HG03097 (cell line): ENCODE measurements at regions not wholly inside any gene's neighbourhood (a gene's known extent, or its start where the extent isn't known, plus 50 kb on each side); places are given as distances from the start of the nearest gene placed in this dataset.
"Not testable (repeated sequence)": the region's sequence is repeated elsewhere in the genome, so short reads cannot be mapped to it uniquely, and the experiment has no call there.

ENCODE experiments used
- ATAC-seq: cut with Tn5 transposase; IDR thresholded peaks from one replicate; pipeline ENCODE4 v1.9.1; 2021; ENCODE audit not compliant: unreplicated experiment, low FRiP score

- ATAC-seq: no peak
Observed at GRCh38 chr14:51568366-51568765, 83.3 kb upstream of the FRMD6 start.

- ATAC-seq: no peak
Observed at GRCh38 chr14:51573607-51574006, 78.1 kb upstream of the FRMD6 start.

- no peak for ATAC-seq
Observed at GRCh38 chr14:51574009-51574408, 77.7 kb upstream of the FRMD6 start.

- no peak for ATAC-seq
Observed at GRCh38 chr14:51575349-51576116, 76.2 kb upstream of the FRMD6 start.

GRCh38 chr14:51576117-51576430 is 75.6 kb upstream of the FRMD6 start:
- ATAC-seq: no peak

GRCh38 chr14:51576879-51577278 is 74.8 kb upstream of the FRMD6 start:
- no peak for ATAC-seq

GRCh38 chr14:51578853-51579252 is 72.9 kb upstream of the FRMD6 start:
- ATAC-seq: no peak

GRCh38 chr14:51581017-51581881 is 70.5 kb upstream of the FRMD6 start:
- no peak for ATAC-seq

- ATAC-seq: no peak
Observed at GRCh38 chr14:51582437-51582836, 69.3 kb upstream of the FRMD6 start.

- ATAC-seq: no peak
Observed at GRCh38 chr14:51585055-51585454, 66.7 kb upstream of the FRMD6 start.

GRCh38 chr14:51592836-51593235 is 58.9 kb upstream of the FRMD6 start:
- ATAC-seq: no peak

- no peak for ATAC-seq
Observed at GRCh38 chr14:51593397-51593796, 58.3 kb upstream of the FRMD6 start.

- no peak for ATAC-seq
Observed at GRCh38 chr14:51595881-51596455, 55.7 kb upstream of the FRMD6 start.

- no peak for ATAC-seq
Observed at GRCh38 chr14:51596488-51597117, 55.1 kb upstream of the FRMD6 start.

GRCh38 chr14:51597261-51598001 is 54.3 kb upstream of the FRMD6 start:
- no peak for ATAC-seq

GRCh38 chr14:51598924-51599600 is 52.6 kb upstream of the FRMD6 start:
- not testable (repeated sequence) for ATAC-seq

GRCh38 chr14:51600658-51601057 is 51.1 kb upstream of the FRMD6 start:
- ATAC-seq: no peak
